ENCODE measurements at regions not wholly inside any gene's neighbourhood (a gene's known extent, or its start where the extent isn't known, plus 50 kb on each side); places are given as distances from the start of the nearest gene placed in this dataset.
"Not testable (repeated sequence)": the region's sequence is repeated elsewhere in the genome, so short reads cannot be mapped to it uniquely, and the experiment has no call there.

GRCh38 chr10:63689768-63690167, 168.6 kb downstream of the REEP3 start:
- Histone ChIP-seq H2BK5ac (ENCODE audit: low read length) (no peak overlapping the region), H2BK120ac (ENCODE audit: low read depth, low read length) (no peak overlapping the region), H3K4me1 (ENCODE audit: control insufficient read depth in 2 of 2, insufficient read depth in 1 of 2, low read depth in 1 of 2, low read length in 2 of 2) (no peaks in the 10 kb centered on the region), H2BK15ac (ENCODE audit: low read length) (no peak overlapping the region), H3K18ac (ENCODE audit: low read length) (no peak overlapping the region), H3K4ac (ENCODE audit: low read length) (no peak overlapping the region), H2AK5ac (ENCODE audit: low read depth, low read length) (no peak overlapping the region), H4K91ac (ENCODE audit: low read depth, low read length, poor library complexity) (no peak overlapping the region), H3K4me2 (ENCODE audit: insufficient read depth, low read length, poor library complexity, severe bottlenecking) (no peak overlapping the region), H2BK12ac (ENCODE audit: low read length) (no peak overlapping the region), H3K27me3 (ENCODE audit: control insufficient read depth in 3 of 3, insufficient read depth in 3 of 3, low read depth in 1 of 3, low read length in 3 of 3) (no peaks in the 10 kb centered on the region), H3K14ac (ENCODE audit: low read length) (no peak overlapping the region), H3K9ac (ENCODE audit: low read depth, low read length, poor library complexity) (no peak overlapping the region), H3K23ac (ENCODE audit: low read depth, low read length, poor library complexity) (no peak overlapping the region), H4K8ac (ENCODE audit: low read depth, low read length) (no peak overlapping the region), H3K79me1 (ENCODE audit: low read depth, low read length) (no peaks in the 10 kb centered on the region), H3K9me3 (replicated peaks in 1 of 2; ENCODE audit: control insufficient read depth in 2 of 2, insufficient read depth in 1 of 2, low read depth in 1 of 2, low read length in 2 of 2) (no peaks in the 10 kb centered on the region), H3K27ac (replicated peaks; ENCODE audit: low read length) (no peak overlapping the region), H3K4me3 (ENCODE audit: low read length in 2 of 2) (no peak overlapping the region), H2AFZ (ENCODE audit: low read length) (no peak overlapping the region), H3K36me3 (replicated peaks in 1 of 2; ENCODE audit: control insufficient read depth in 2 of 2, insufficient read depth in 2 of 2, low read length in 2 of 2) (no peaks in the 10 kb centered on the region)
- no peak for DNase-seq (ENCODE audit: low spot score)

GRCh38 chr10:63692220-63692896, 171.2 kb downstream of the REEP3 start:
- Histone ChIP-seq H2BK5ac (ENCODE audit: low read length) (no peak overlapping the region), H4K91ac (ENCODE audit: low read depth, low read length, poor library complexity) (no peak overlapping the region), H3K4me2 (ENCODE audit: insufficient read depth, low read length, poor library complexity, severe bottlenecking) (no peak overlapping the region), H2BK120ac (ENCODE audit: low read depth, low read length) (no peak overlapping the region), H3K4me1 (ENCODE audit: control insufficient read depth in 2 of 2, insufficient read depth in 1 of 2, low read depth in 1 of 2, low read length in 2 of 2) (no peaks in the 10 kb centered on the region), H3K23ac (ENCODE audit: low read depth, low read length, poor library complexity) (no peak overlapping the region), H2BK15ac (ENCODE audit: low read length) (no peak overlapping the region), H3K27ac (replicated peaks; ENCODE audit: low read length) (no peak overlapping the region), H4K8ac (ENCODE audit: low read depth, low read length) (no peak overlapping the region), H3K27me3 (ENCODE audit: control insufficient read depth in 3 of 3, insufficient read depth in 3 of 3, low read depth in 1 of 3, low read length in 3 of 3) (no peaks in the 10 kb centered on the region), H3K79me1 (ENCODE audit: low read depth, low read length) (peaks cover 1% of the 10 kb centered on the region), H3K9me3 (replicated peaks in 1 of 2; ENCODE audit: control insufficient read depth in 2 of 2, insufficient read depth in 1 of 2, low read depth in 1 of 2, low read length in 2 of 2) (no peaks in the 10 kb centered on the region), H2AFZ (ENCODE audit: low read length) (no peak overlapping the region), H3K14ac (ENCODE audit: low read length) (no peak overlapping the region), H3K18ac (ENCODE audit: low read length) (no peak overlapping the region), H2BK12ac (ENCODE audit: low read length) (no peak overlapping the region), H3K4me3 (ENCODE audit: low read length in 2 of 2) (no peak overlapping the region), H3K9ac (ENCODE audit: low read depth, low read length, poor library complexity) (no peak overlapping the region), H3K4ac (ENCODE audit: low read length) (no peak overlapping the region), H2AK5ac (ENCODE audit: low read depth, low read length) (no peak overlapping the region), H3K36me3 (replicated peaks in 1 of 2; ENCODE audit: control insufficient read depth in 2 of 2, insufficient read depth in 2 of 2, low read length in 2 of 2) (no peaks in the 10 kb centered on the region)
- DNase-seq (ENCODE audit: low spot score), result no peak
- WGBS, 2 donors (ENCODE audit: extremely low coverage in 2 of 2, insufficient read length in 2 of 2, insufficient replicate concordance in 1 of 2), result 94% methylated on average over 1 of the region's 2 CpGs; no CpG with 5 or more reads in 1 of the 2 donors

GRCh38 chr10:63693021-63693420, 171.8 kb downstream of the REEP3 start:
- not testable (repeated sequence) for H3K36me3 ChIP-seq (replicated peaks in 1 of 2; ENCODE audit: control insufficient read depth in 2 of 2, insufficient read depth in 2 of 2, low read length in 2 of 2); H2AK5ac ChIP-seq (ENCODE audit: low read depth, low read length); H4K91ac ChIP-seq (ENCODE audit: low read depth, low read length, poor library complexity); H3K9me3 ChIP-seq (replicated peaks in 1 of 2; ENCODE audit: control insufficient read depth in 2 of 2, insufficient read depth in 1 of 2, low read depth in 1 of 2, low read length in 2 of 2); H3K4ac ChIP-seq (ENCODE audit: low read length); H2BK120ac ChIP-seq (ENCODE audit: low read depth, low read length); DNase-seq (ENCODE audit: low spot score); H3K4me2 ChIP-seq (ENCODE audit: insufficient read depth, low read length, poor library complexity, severe bottlenecking); H2BK5ac ChIP-seq (ENCODE audit: low read length); H3K4me3 ChIP-seq (ENCODE audit: low read length in 2 of 2); H3K18ac ChIP-seq (ENCODE audit: low read length); H2BK12ac ChIP-seq (ENCODE audit: low read length); H4K8ac ChIP-seq (ENCODE audit: low read depth, low read length); H3K9ac ChIP-seq (ENCODE audit: low read depth, low read length, poor library complexity); H3K14ac ChIP-seq (ENCODE audit: low read length); H2AFZ ChIP-seq (ENCODE audit: low read length); H3K27ac ChIP-seq (replicated peaks; ENCODE audit: low read length); H2BK15ac ChIP-seq (ENCODE audit: low read length); H3K4me1 ChIP-seq (ENCODE audit: control insufficient read depth in 2 of 2, insufficient read depth in 1 of 2, low read depth in 1 of 2, low read length in 2 of 2); H3K79me1 ChIP-seq (ENCODE audit: low read depth, low read length); H3K23ac ChIP-seq (ENCODE audit: low read depth, low read length, poor library complexity); H3K27me3 ChIP-seq (ENCODE audit: control insufficient read depth in 3 of 3, insufficient read depth in 3 of 3, low read depth in 1 of 3, low read length in 3 of 3)
- no CpG with 5 or more reads among the region's 1 CpG for WGBS, 2 donors (ENCODE audit: extremely low coverage in 2 of 2, insufficient read length in 2 of 2, insufficient replicate concordance in 1 of 2)

GRCh38 chr10:63696205-63696604, 175.0 kb downstream of the REEP3 start:
- H2BK5ac ChIP-seq (ENCODE audit: low read length), result no peak overlapping the region
- H3K27ac ChIP-seq (replicated peaks; ENCODE audit: low read length), result no peak overlapping the region
- no peaks in the 10 kb centered on the region for H3K36me3 ChIP-seq (replicated peaks in 1 of 2; ENCODE audit: control insufficient read depth in 2 of 2, insufficient read depth in 2 of 2, low read length in 2 of 2)
- H4K91ac ChIP-seq (ENCODE audit: low read depth, low read length, poor library complexity), result no peak overlapping the region
- H2BK120ac ChIP-seq (ENCODE audit: low read depth, low read length), result no peak overlapping the region
- no peak overlapping the region for H3K4me2 ChIP-seq (ENCODE audit: insufficient read depth, low read length, poor library complexity, severe bottlenecking)
- H3K18ac ChIP-seq (ENCODE audit: low read length), result no peak overlapping the region
- no peak overlapping the region for H3K4me3 ChIP-seq (ENCODE audit: low read length in 2 of 2)
- H3K9ac ChIP-seq (ENCODE audit: low read depth, low read length, poor library complexity), result no peak overlapping the region
- no peak overlapping the region for H2BK12ac ChIP-seq (ENCODE audit: low read length)
- DNase-seq (ENCODE audit: low spot score), result no peak
- H2AFZ ChIP-seq (ENCODE audit: low read length), result no peak overlapping the region
- no peak overlapping the region for H2AK5ac ChIP-seq (ENCODE audit: low read depth, low read length)
- no peak overlapping the region for H3K4ac ChIP-seq (ENCODE audit: low read length)
- no peaks in the 10 kb centered on the region for H3K9me3 ChIP-seq (replicated peaks in 1 of 2; ENCODE audit: control insufficient read depth in 2 of 2, insufficient read depth in 1 of 2, low read depth in 1 of 2, low read length in 2 of 2)
- no peaks in the 10 kb centered on the region for H3K27me3 ChIP-seq (ENCODE audit: control insufficient read depth in 3 of 3, insufficient read depth in 3 of 3, low read depth in 1 of 3, low read length in 3 of 3)
- H3K14ac ChIP-seq (ENCODE audit: low read length), result no peak overlapping the region
- H2BK15ac ChIP-seq (ENCODE audit: low read length), result no peak overlapping the region
- peaks cover 1% of the 10 kb centered on the region for H3K79me1 ChIP-seq (ENCODE audit: low read depth, low read length)
- H3K23ac ChIP-seq (ENCODE audit: low read depth, low read length, poor library complexity), result no peak overlapping the region
- WGBS, 2 donors (ENCODE audit: extremely low coverage in 2 of 2, insufficient read length in 2 of 2, insufficient replicate concordance in 1 of 2), result no CpG with 5 or more reads among the region's 3 CpGs
- no peaks in the 10 kb centered on the region for H3K4me1 ChIP-seq (ENCODE audit: control insufficient read depth in 2 of 2, insufficient read depth in 1 of 2, low read depth in 1 of 2, low read length in 2 of 2)
- H4K8ac ChIP-seq (ENCODE audit: low read depth, low read length), result no peak overlapping the region

Measured in neuronal stem cell (in vitro differentiated cells).